BE2C (cell line): ENCODE measurements at regions not wholly inside any gene's neighbourhood (a gene's known extent, or its start where the extent isn't known, plus 50 kb on each side); places are given as distances from the start of the nearest gene placed in this dataset.
"Not testable (repeated sequence)": the region's sequence is repeated elsewhere in the genome, so short reads cannot be mapped to it uniquely, and the experiment has no call there.

Experiments used
- DNase-seq: peaks from one replicate; pipeline ENCODE4 v3.0.0-alpha.2; 2020
- H3K27me3 ChIP-seq: fragments of 250-450 bp; sonication (Bioruptor Pico); 2 replicates; pipeline ENCODE4 v1.5.1; 2020; ENCODE audit warnings: mild to moderate bottlenecking
- H3K36me3 ChIP-seq: fragments of 250-450 bp; sonication (Bioruptor Pico); 2 replicates; pipeline ENCODE4 v1.5.1; 2020; ENCODE audit warnings: mild to moderate bottlenecking
- H3K4me1 ChIP-seq: fragments of 250-450 bp; sonication (Bioruptor Pico); 2 replicates; pipeline ENCODE4 v1.5.1; 2020
- H3K4me3 ChIP-seq: 2 replicates; pipeline ENCODE4 v1.5.1; 2011; ENCODE audit warnings: low read depth, low read length
- H3K9me3 ChIP-seq: fragments of 250-450 bp; sonication (Bioruptor Pico); 2 replicates; pipeline ENCODE4 v1.5.1; 2020
- CTCF ChIP-seq: IDR thresholded peaks from 2 replicates; pipeline ENCODE4 v1.5.1; 2012; ENCODE audit warnings: mild to moderate bottlenecking, low read depth, low read length

DNA sequence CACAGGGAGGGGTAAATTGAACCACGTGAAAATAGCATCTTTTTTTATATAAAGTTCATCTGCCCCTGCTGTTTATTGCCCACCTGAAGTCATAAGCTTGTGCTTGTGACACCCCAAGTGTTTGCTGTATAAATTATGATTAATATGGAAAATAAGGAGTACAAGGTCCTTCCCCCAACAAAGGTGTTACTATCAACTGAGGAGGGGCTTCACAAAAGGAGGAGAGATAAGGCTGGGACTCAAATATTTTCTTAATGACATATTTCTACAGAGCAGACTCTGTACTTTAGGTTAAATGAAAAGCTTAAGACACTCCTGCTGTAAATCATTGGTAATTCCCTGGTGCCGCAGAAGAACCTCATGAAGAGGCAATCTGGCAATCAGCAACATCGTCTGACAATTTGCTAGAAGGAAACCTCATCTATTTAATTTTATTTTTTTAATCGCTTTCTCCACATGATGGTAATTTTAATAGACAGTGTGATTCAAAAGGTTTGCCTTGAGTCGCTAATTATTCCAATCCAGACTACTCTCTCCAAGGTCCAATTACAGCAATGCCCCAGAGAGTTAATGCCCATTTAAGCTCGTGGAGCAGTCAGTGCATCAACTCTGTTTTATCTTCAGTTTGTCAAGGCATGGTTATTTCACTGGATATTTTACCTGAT lies 1432.4 kb downstream of the FAM181B start:
- Histone ChIP-seq H3K4me1 (no peaks in the 10 kb centered on the region), H3K27me3 (no peaks in the 10 kb centered on the region), H3K4me3 (no peak overlapping the region), H3K9me3 (no peaks in the 10 kb centered on the region), H3K36me3 (no peaks in the 10 kb centered on the region)
- TF ChIP-seq CTCF = no peak
- no peak for DNase-seq

DNA sequence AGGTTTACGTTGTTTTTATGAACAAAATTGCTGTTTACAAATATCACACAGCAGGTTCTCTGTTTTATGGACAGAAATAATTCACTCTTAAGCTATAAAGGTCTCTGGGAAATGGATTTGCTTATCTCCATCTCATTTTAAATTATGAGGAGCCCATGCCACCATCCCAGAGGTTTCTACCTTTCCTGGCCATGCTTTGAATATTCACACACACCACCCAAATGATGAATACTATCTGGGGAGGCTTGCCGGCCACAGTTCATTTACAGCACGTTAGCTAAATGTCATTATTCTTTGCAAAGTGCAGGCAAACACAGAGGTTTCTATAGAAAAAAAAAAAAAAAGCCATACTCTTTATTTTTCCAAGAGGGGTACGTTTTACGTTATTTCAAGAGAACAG lies 1446.7 kb downstream of the FAM181B start:
- no peaks in the 10 kb centered on the region for H3K9me3 ChIP-seq
- no peaks in the 10 kb centered on the region for H3K36me3 ChIP-seq
- no peaks in the 10 kb centered on the region for H3K4me1 ChIP-seq
- no peaks in the 10 kb centered on the region for H3K27me3 ChIP-seq
- no peak for DNase-seq
- no peak overlapping the region for H3K4me3 ChIP-seq
- TF ChIP-seq CTCF = no peak

GRCh38 chr11:81286550-81286949 lies 1447.1 kb downstream of the FAM181B start:
- H3K4me3 ChIP-seq = no peak overlapping the region

GRCh38 chr11:81280228-81280627 lies 1453.4 kb downstream of the FAM181B start:
- not testable (repeated sequence) for DNase-seq, H3K9me3 ChIP-seq, H3K27me3 ChIP-seq

More at GRCh38 chr11:81286550-81286949, 1447.1 kb downstream of the FAM181B start:
- no peak for DNase-seq
- Histone ChIP-seq H3K36me3 (no peaks in the 10 kb centered on the region), H3K9me3 (no peaks in the 10 kb centered on the region), H3K4me1 (no peaks in the 10 kb centered on the region), H3K27me3 (no peaks in the 10 kb centered on the region)
- TF ChIP-seq CTCF = no peak

DNA sequence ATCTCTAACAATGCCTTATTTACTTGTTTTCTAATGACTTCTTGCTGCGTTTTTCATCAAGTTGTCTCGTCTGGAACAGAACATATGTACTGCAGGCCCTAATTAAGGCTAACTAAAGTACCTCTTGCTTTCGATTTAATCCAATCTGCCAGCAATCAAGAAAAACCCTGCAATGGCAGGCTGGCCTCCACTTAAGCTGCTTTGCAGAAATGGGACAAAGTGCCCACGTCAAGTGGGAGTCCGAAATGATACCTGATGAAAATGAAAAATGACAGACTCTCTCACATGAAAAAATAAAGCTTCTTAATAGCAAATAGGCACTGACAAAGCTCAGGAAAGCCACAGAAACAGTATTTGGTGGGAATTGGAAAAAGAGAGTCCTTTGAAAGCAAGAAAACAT lies 1454.7 kb downstream of the FAM181B start:
- Histone ChIP-seq H3K36me3 (no peaks in the 10 kb centered on the region), H3K4me1 (no peaks in the 10 kb centered on the region), H3K27me3 (no peaks in the 10 kb centered on the region), H3K4me3 (no peak overlapping the region), H3K9me3 (peaks cover 4% of the 10 kb centered on the region; the same call in 1 of the 2 replicates)
- DNase-seq = no peak
- TF ChIP-seq CTCF = no peak

More at GRCh38 chr11:81280228-81280627, 1453.4 kb downstream of the FAM181B start:
- H3K4me3 ChIP-seq, H3K4me1 ChIP-seq, H3K36me3 ChIP-seq: not testable (repeated sequence)

- Histone ChIP-seq H3K9me3 (no peaks in the 10 kb centered on the region), H3K4me3 (no peak overlapping the region), H3K36me3 (no peaks in the 10 kb centered on the region), H3K4me1 (no peaks in the 10 kb centered on the region), H3K27me3 (no peaks in the 10 kb centered on the region)
- no peak for DNase-seq
- no peak for TF ChIP-seq CTCF
Measured at GRCh38 chr11:81270686-81271085, 1463.0 kb downstream of the FAM181B start.
